ENCODE measurements at regions not wholly inside any gene's neighbourhood (a gene's known extent, or its start where the extent isn't known, plus 50 kb on each side); places are given as distances from the start of the nearest gene placed in this dataset.

- Histone ChIP-seq H3K4me1 (peaks cover 0 to 4% (median 0%) of the 10 kb centered on the region in 4 donors), H3K9me3 (peaks cover 0 to 14% (median 4%) of the 10 kb centered on the region in 4 donors), H3K27me3 (no peaks in the 10 kb centered on the region), H3K36me3 (no peaks in the 10 kb centered on the region), H3K27ac (no peak overlapping the region), H3K4me3 (no peak overlapping the region)
- 94 to 98% methylated on average over 6 of the region's 6 CpGs for WGBS, 2 donors
- TF ChIP-seq CTCF (IDR thresholded peaks at IDR 0.05) (no peak), EP300 (IDR thresholded peaks at IDR 0.05) (no peak), POLR2AphosphoS5 (IDR thresholded peaks at IDR 0.05) (no peak), POLR2A (IDR thresholded peaks at IDR 0.05) (no peak)
- ATAC-seq (ENCODE audit: low FRiP score in 2 of 2) (no peak), DNase-seq (no peak)
Measured at GRCh38 chr18:10225300-10225699, 229.1 kb upstream of the APCDD1 start.

- Histone ChIP-seq H3K27me3 (no peaks in the 10 kb centered on the region), H3K4me3 (no peak overlapping the region), H3K27ac (no peak overlapping the region), H3K9me3 (peaks cover 0 to 12% (median 4%) of the 10 kb centered on the region in 4 donors), H3K4me1 (peaks cover 0 to 4% (median 1%) of the 10 kb centered on the region in 4 donors), H3K36me3 (no peaks in the 10 kb centered on the region)
- ATAC-seq (ENCODE audit: low FRiP score in 2 of 2) (no peak), DNase-seq (no peak)
- TF ChIP-seq POLR2AphosphoS5 (IDR thresholded peaks at IDR 0.05) = no peak
- TF ChIP-seq CTCF (IDR thresholded peaks at IDR 0.05) = no peak
- TF ChIP-seq POLR2A (IDR thresholded peaks at IDR 0.05) = no peak
- no peak for TF ChIP-seq EP300 (IDR thresholded peaks at IDR 0.05)
- 78 to 87% methylated on average over 2 of the region's 2 CpGs for WGBS, 2 donors
Measured at GRCh38 chr18:10226971-10227370, 227.5 kb upstream of the APCDD1 start.

GRCh38 chr18:10228326-10228725, 226.1 kb upstream of the APCDD1 start:
- ATAC-seq (ENCODE audit: low FRiP score in 2 of 2) (no peak), DNase-seq (no peak)
- Histone ChIP-seq H3K4me1 (peaks cover 0 to 6% (median 2%) of the 10 kb centered on the region in 4 donors), H3K4me3 (no peak overlapping the region), H3K27ac (no peak overlapping the region), H3K36me3 (no peaks in the 10 kb centered on the region), H3K9me3 (peaks cover 0 to 12% (median 4%) of the 10 kb centered on the region in 4 donors), H3K27me3 (no peaks in the 10 kb centered on the region)
- TF ChIP-seq POLR2AphosphoS5 (IDR thresholded peaks at IDR 0.05) (no peak), CTCF (IDR thresholded peaks at IDR 0.05) (no peak), EP300 (IDR thresholded peaks at IDR 0.05) (no peak), POLR2A (IDR thresholded peaks at IDR 0.05) (no peak)

GRCh38 chr18:10229458-10229857, 225.0 kb upstream of the APCDD1 start:
- peaks cover 0 to 6% (median 2%) of the 10 kb centered on the region in 4 donors for H3K4me1 ChIP-seq
- peaks cover 0 to 12% (median 4%) of the 10 kb centered on the region in 4 donors for H3K9me3 ChIP-seq
- no peak overlapping the region for H3K4me3 ChIP-seq
- no peak for ATAC-seq (ENCODE audit: low FRiP score in 2 of 2)
- no peaks in the 10 kb centered on the region for H3K36me3 ChIP-seq
- no peak for DNase-seq
- no peak for TF ChIP-seq CTCF (IDR thresholded peaks at IDR 0.05)
- no peak for TF ChIP-seq POLR2A (IDR thresholded peaks at IDR 0.05)
- TF ChIP-seq EP300 (IDR thresholded peaks at IDR 0.05) = no peak
- no peak for TF ChIP-seq POLR2AphosphoS5 (IDR thresholded peaks at IDR 0.05)
- 97 to 100% methylated on average over 2 to 3 of the region's 3 CpGs for whole genome bisulfite sequencing, 2 donors
- no peaks in the 10 kb centered on the region for H3K27me3 ChIP-seq
- H3K27ac ChIP-seq = no peak overlapping the region

GRCh38 chr18:10230072-10230471, 224.4 kb upstream of the APCDD1 start:
- no peak for TF ChIP-seq POLR2A (IDR thresholded peaks at IDR 0.05)
- no peak for TF ChIP-seq CTCF (IDR thresholded peaks at IDR 0.05)
- TF ChIP-seq EP300 (IDR thresholded peaks at IDR 0.05) = no peak
- TF ChIP-seq POLR2AphosphoS5 (IDR thresholded peaks at IDR 0.05) = no peak
- 92 to 100% methylated on average over 2 to 3 of the region's 3 CpGs for WGBS, 2 donors

More at GRCh38 chr18:10230072-10230471, 224.4 kb upstream of the APCDD1 start:
- Histone ChIP-seq H3K4me1 (peaks cover 5 to 10% (median 7%) of the 10 kb centered on the region in 4 donors), H3K27ac (no peak overlapping the region), H3K4me3 (no peak overlapping the region), H3K36me3 (no peaks in the 10 kb centered on the region), H3K9me3 (peaks cover 0 to 12% (median 4%) of the 10 kb centered on the region in 4 donors), H3K27me3 (no peaks in the 10 kb centered on the region)
- DNase-seq = no peak
- ATAC-seq (ENCODE audit: low FRiP score in 2 of 2) = no peak
